Epithelial cell of proximal tubule (primary cell): ENCODE measurements at regions not wholly inside any gene's neighbourhood (a gene's known extent, or its start where the extent isn't known, plus 50 kb on each side); places are given as distances from the start of the nearest gene placed in this dataset.
"Not testable (repeated sequence)": the region's sequence is repeated elsewhere in the genome, so short reads cannot be mapped to it uniquely, and the experiment has no call there.

ENCODE experiments used
- DNase-seq: peaks from one replicate; pipeline ENCODE4 v3.0.0-alpha.2; 2011; ENCODE audit warnings: low read depth
- H3K4me3 ChIP-seq: 2 replicates; pipeline ENCODE4 v1.5.1; 2011; ENCODE audit warnings: low read depth, mild to moderate bottlenecking, low read length
- TF ChIP-seq, protein P1 (sequence below): conservative IDR thresholded peaks from 2 replicates; pipeline ENCODE4 v1.5.1; 2012; ENCODE audit warnings: low read depth, mild to moderate bottlenecking, low read length

DNA sequence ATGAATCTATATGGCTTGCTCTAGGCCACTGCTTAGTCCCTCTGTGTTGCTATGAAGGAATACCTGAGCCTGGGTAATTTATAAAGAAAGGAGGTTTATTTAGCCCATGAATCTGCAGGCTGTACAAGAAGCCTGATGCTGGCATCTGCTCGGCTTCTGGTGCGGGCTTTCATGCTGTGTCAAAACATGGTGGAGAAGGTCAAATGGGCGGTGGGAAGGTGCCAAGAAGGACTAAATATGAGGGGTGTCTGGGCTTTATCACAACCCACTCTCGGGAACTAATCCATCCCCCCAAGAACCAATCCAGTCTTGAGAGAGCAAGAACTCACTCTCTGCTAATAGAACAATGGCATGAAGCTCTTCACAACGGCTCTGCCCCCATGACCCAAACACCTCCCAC is 481.6 kb downstream of the EIPR1 start:
- DNase-seq = no peak
- H3K4me3 ChIP-seq = no peak overlapping the region
- TF ChIP-seq, protein P1, sequence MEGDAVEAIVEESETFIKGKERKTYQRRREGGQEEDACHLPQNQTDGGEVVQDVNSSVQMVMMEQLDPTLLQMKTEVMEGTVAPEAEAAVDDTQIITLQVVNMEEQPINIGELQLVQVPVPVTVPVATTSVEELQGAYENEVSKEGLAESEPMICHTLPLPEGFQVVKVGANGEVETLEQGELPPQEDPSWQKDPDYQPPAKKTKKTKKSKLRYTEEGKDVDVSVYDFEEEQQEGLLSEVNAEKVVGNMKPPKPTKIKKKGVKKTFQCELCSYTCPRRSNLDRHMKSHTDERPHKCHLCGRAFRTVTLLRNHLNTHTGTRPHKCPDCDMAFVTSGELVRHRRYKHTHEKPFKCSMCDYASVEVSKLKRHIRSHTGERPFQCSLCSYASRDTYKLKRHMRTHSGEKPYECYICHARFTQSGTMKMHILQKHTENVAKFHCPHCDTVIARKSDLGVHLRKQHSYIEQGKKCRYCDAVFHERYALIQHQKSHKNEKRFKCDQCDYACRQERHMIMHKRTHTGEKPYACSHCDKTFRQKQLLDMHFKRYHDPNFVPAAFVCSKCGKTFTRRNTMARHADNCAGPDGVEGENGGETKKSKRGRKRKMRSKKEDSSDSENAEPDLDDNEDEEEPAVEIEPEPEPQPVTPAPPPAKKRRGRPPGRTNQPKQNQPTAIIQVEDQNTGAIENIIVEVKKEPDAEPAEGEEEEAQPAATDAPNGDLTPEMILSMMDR = no peak

DNA sequence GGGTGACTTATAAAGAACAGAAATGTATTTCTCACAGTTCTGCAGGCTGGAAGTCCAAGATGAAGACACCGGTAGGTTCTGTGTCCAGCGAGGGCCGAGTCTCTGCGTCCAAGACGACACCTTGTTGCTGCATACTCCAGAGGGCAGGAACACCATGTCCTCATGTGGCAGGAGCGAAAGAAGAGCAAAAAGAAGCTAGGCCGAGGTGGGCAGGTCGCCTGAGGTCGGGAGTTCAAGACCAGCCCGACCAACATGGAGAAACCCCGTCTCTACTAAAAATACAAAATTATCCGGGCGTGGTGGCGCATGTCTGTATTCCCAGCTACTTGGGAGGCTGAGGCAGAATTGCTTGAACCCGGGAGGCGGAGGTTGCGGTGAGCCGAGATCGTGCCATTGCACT is 483.6 kb downstream of the EIPR1 start:
- DNase-seq = not testable (repeated sequence)

DNA sequence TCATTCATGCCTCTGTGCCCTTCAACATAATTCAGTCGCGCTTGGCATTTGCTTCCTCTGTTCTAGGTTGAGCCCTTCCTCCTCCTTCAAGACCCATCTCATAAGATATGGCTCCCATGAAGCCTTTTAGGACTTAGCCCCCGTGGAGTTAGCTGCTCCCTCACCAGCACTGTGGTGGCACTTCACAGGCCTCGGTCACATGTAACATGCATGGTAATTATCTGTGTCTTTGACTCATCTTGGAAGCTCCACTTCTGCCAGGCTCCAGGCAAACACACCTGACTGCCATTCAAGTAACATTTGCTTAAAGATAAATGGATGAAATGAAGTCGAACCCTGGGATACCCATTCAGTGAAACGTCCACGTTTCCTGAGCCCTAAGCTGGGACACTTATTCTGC is 484.7 kb downstream of the EIPR1 start:
- H3K4me3 ChIP-seq = no peak overlapping the region
- DNase-seq = no peak
- TF ChIP-seq, protein P1 = no peak

More for the DNA sequence above, 483.6 kb downstream of the EIPR1 start:
- not testable (repeated sequence) for H3K4me3 ChIP-seq

DNA sequence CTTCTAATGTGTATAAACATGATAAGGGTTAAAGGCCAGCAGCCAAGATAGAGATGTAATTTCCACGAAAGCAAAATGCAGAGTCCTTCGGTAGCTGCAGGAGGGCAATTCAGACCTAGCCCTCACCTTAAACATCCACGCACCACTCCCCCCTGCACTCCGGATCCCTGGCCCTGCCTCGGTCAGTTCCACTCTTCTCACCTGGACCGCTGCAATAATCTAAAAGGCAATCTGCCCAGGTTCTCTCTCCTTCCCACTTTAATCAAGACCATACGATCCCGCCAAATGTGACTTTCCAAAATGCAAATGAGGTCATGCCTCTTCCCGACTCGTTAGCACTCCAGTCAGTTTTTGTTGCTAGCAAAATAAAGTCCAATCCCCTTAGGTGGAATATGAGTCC is 485.2 kb downstream of the EIPR1 start:
- TF ChIP-seq, protein P1 = no peak
- no peak for DNase-seq
- no peak overlapping the region for H3K4me3 ChIP-seq

DNA sequence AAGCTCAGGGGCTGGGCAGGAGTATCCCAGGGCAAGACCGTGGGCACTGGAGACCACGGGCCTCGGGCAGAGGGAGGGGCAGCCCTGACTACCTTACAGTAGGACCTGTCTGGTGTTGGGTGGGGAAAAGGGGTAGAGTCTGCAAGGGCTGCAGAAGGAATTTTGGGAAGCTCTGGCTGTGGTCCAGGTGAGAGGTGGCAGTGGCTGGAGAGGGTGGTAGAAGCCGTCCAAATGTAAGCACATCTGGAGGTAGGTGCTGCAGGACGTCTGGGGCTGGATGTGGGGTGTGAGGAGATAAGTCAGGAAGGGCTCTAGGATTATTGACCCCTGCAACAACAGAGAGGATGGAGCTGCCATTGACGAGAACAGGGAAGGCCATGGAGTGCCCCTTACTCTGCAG is 486.7 kb downstream of the EIPR1 start:
- TF ChIP-seq, protein P1 = no peak
- no peak for DNase-seq
- no peak overlapping the region for H3K4me3 ChIP-seq

DNA sequence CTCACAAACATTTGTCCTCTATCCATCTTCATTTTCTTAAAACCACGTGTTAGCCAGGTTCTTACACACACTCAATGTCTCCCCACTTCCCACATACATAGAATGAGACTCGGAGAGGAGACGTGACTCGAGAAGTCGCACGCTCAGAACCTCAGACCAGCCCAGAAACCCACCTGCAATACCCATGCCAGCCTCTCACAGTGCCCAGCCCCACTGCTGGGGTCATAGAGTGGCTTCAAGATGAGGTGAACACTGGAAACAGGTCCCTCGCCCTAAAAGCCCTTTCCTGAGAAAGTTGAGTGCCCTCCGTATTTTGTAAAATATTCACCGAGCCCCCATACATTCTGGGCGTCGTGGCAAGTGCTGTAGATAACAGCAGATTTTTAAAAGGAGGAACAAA is 487.4 kb downstream of the EIPR1 start:
- H3K4me3 ChIP-seq = no peak overlapping the region
- no peak for DNase-seq
- TF ChIP-seq, protein P1 = no peak

DNA sequence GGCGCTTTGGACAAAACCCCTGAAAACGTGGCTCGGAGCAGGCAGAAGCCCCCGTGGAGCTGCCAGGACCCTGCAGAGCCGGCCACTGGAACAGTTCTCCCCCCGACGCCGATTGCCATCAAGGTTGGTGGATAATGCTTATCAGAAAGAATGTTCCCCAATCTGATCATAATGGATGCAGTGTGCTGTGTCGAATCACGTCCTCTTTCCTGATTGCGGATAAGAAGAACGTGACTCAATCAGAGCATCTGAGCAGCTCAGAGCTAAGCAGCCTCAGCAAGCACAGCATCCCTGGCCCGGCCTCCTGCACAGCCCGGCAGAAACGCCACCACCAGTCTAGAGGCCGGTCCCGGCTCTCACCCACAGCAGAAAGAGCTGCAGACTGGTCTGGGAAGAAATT is 488.0 kb downstream of the EIPR1 start:
- no peak for DNase-seq
- TF ChIP-seq, protein P1 = no peak
- H3K4me3 ChIP-seq = no peak overlapping the region

DNA sequence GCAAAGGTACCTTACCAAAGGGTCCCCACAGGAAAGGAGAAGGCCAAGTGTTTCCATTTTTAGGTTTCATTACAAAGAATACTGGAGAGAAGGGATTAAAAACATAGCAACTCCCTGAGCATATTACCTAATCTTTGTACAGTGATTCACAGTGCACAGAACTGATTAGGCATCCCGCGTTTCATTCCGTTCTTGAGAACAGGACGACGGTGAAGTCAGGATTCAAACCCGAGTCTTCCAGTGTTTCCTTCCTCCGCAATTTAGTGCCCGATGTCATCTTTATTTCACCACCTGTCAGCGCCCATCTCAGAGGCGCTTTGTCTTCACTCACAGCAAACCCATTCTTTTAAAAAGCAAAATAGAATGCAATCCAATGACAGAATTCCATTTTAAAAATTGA is 488.5 kb downstream of the EIPR1 start:
- DNase-seq = no peak
- no peak overlapping the region for H3K4me3 ChIP-seq
- TF ChIP-seq, protein P1 = no peak
